ENCODE measurements at regions not wholly inside any gene's neighbourhood (a gene's known extent, or its start where the extent isn't known, plus 50 kb on each side); places are given as distances from the start of the nearest gene placed in this dataset.

DNA sequence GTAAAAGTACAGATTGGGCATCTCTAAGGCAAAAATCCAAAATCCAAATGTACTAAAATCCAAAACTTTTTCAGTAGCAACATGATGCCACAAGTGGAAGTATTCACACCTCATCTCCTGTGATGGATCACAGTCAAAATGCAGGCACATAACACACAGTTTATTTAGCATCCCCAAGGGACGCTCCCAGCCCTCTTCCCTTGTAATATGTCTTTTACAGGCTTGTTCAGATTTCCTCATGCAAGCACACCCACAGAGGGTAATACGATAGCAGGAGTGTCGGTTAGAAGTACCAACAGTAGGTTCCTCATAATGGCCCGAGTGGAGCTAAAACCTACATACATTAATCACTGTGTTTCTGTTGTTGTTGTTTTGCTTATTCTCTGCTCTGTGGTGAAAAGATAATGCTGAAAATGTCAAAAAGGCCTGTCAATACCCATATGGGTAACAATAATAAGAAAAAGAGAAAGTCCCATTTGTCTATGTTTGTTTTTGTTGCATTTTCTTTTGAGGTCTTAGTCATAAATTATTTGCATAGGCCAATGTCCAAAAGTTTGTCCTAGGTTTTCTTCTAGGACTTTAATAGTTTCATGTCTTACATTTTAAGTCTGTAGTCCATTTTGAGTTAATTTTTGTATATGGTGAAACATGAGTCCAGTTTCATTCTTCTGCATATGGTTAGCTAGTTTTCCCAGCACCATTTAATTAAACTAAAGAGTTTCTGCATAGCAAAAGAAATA, 133.1 kb downstream of the LRIG3 start:
- no peak overlapping the region for H3K4me3 ChIP-seq (ENCODE audit: insufficient read length, low read depth)
- no peak for TF ChIP-seq YY1 (IDR thresholded peaks at IDR 0.05; ENCODE audit: insufficient read depth, insufficient read length)
- no peak for TF ChIP-seq ZNF274 (IDR thresholded peaks at IDR 0.05; ENCODE audit: low read depth, low read length)
- no peaks in the 10 kb centered on the region for H3K9me3 ChIP-seq (ENCODE audit: insufficient read depth, low read length)
- no peaks in the 10 kb centered on the region for H3K36me3 ChIP-seq (ENCODE audit: insufficient read depth, insufficient read length, low read length)
- H3K27me3 ChIP-seq (ENCODE audit: insufficient read depth, insufficient read length), result no peaks in the 10 kb centered on the region
- no peak overlapping the region for H3K9ac ChIP-seq (ENCODE audit: insufficient read length, low read depth)
- no peaks in the 10 kb centered on the region for H3K4me1 ChIP-seq (ENCODE audit: insufficient read depth, insufficient read length)
- no peak for DNase-seq (ENCODE audit: low read depth, low spot score)

GRCh38 chr12:58794859-58795258, 125.4 kb downstream of the LRIG3 start:
- no peaks in the 10 kb centered on the region for H3K27me3 ChIP-seq (ENCODE audit: insufficient read depth, insufficient read length)
- TF ChIP-seq ZNF274 (IDR thresholded peaks at IDR 0.05; ENCODE audit: low read depth, low read length), result no peak
- no peak for TF ChIP-seq SUZ12 (IDR thresholded peaks at IDR 0.05; ENCODE audit: extremely low read depth, insufficient read depth, insufficient read length)
- no peak for TF ChIP-seq YY1 (IDR thresholded peaks at IDR 0.05; ENCODE audit: insufficient read depth, insufficient read length)
- no peak overlapping the region for H3K4me3 ChIP-seq (ENCODE audit: insufficient read length, low read depth)
- no peaks in the 10 kb centered on the region for H3K9me3 ChIP-seq (ENCODE audit: insufficient read depth, low read length)
- H3K4me1 ChIP-seq (ENCODE audit: insufficient read depth, insufficient read length), result no peaks in the 10 kb centered on the region
- no peak for DNase-seq (ENCODE audit: low read depth, low spot score)
- H3K36me3 ChIP-seq (ENCODE audit: insufficient read depth, insufficient read length, low read length), result no peaks in the 10 kb centered on the region
- H3K9ac ChIP-seq (ENCODE audit: insufficient read length, low read depth), result no peak overlapping the region

GRCh38 chr12:58795825-58796224, 124.5 kb downstream of the LRIG3 start:
- no peaks in the 10 kb centered on the region for H3K9me3 ChIP-seq (ENCODE audit: insufficient read depth, low read length)
- no peak overlapping the region for H3K4me3 ChIP-seq (ENCODE audit: insufficient read length, low read depth)
- TF ChIP-seq SUZ12 (IDR thresholded peaks at IDR 0.05; ENCODE audit: extremely low read depth, insufficient read depth, insufficient read length) (no peak), YY1 (IDR thresholded peaks at IDR 0.05; ENCODE audit: insufficient read depth, insufficient read length) (no peak), ZNF274 (IDR thresholded peaks at IDR 0.05; ENCODE audit: low read depth, low read length) (no peak)
- no peak overlapping the region for H3K9ac ChIP-seq (ENCODE audit: insufficient read length, low read depth)
- no peak for DNase-seq (ENCODE audit: low read depth, low spot score)
- H3K4me1 ChIP-seq (ENCODE audit: insufficient read depth, insufficient read length), result no peaks in the 10 kb centered on the region
- H3K36me3 ChIP-seq (ENCODE audit: insufficient read depth, insufficient read length, low read length), result no peaks in the 10 kb centered on the region
- H3K27me3 ChIP-seq (ENCODE audit: insufficient read depth, insufficient read length), result no peaks in the 10 kb centered on the region

DNA sequence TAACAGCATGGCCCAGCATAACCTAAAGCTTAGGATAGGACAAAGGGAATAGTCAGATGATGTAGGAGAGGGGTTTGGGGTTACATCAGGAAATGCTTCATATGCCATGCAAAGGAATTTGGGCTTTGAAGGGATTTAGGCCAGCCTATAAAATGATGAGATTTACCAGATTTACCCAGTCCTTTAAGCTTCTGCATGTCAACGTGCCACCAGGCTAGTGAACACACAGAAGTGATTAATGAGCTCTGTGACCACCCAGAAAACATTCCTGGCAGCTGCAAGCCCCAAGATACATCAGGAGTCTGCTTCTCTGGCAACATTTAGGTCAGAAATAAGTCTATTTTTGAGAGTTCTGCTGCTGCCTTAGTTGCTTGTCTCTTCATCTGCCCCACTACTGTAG, 118.3 kb downstream of the LRIG3 start:
- DNase-seq (ENCODE audit: low read depth, low spot score), result no peak
- no peaks in the 10 kb centered on the region for H3K4me1 ChIP-seq (ENCODE audit: insufficient read depth, insufficient read length)
- no peaks in the 10 kb centered on the region for H3K36me3 ChIP-seq (ENCODE audit: insufficient read depth, insufficient read length, low read length)
- H3K9me3 ChIP-seq (ENCODE audit: insufficient read depth, low read length), result no peaks in the 10 kb centered on the region
- TF ChIP-seq ZNF274 (IDR thresholded peaks at IDR 0.05; ENCODE audit: low read depth, low read length) (no peak), YY1 (IDR thresholded peaks at IDR 0.05; ENCODE audit: insufficient read depth, insufficient read length) (no peak), SUZ12 (IDR thresholded peaks at IDR 0.05; ENCODE audit: extremely low read depth, insufficient read depth, insufficient read length) (no peak)
- no peak overlapping the region for H3K4me3 ChIP-seq (ENCODE audit: insufficient read length, low read depth)
- H3K9ac ChIP-seq (ENCODE audit: insufficient read length, low read depth), result no peak overlapping the region
- H3K27me3 ChIP-seq (ENCODE audit: insufficient read depth, insufficient read length), result no peaks in the 10 kb centered on the region

GRCh38 chr12:58803908-58804307, 116.4 kb downstream of the LRIG3 start:
- Histone ChIP-seq H3K4me1 (ENCODE audit: insufficient read depth, insufficient read length) (no peaks in the 10 kb centered on the region), H3K36me3 (ENCODE audit: insufficient read depth, insufficient read length, low read length) (no peaks in the 10 kb centered on the region), H3K27me3 (ENCODE audit: insufficient read depth, insufficient read length) (no peaks in the 10 kb centered on the region), H3K9me3 (ENCODE audit: insufficient read depth, low read length) (no peaks in the 10 kb centered on the region), H3K4me3 (ENCODE audit: insufficient read length, low read depth) (no peak overlapping the region), H3K9ac (ENCODE audit: insufficient read length, low read depth) (no peak overlapping the region)
- TF ChIP-seq ZNF274 (IDR thresholded peaks at IDR 0.05; ENCODE audit: low read depth, low read length) (no peak), YY1 (IDR thresholded peaks at IDR 0.05; ENCODE audit: insufficient read depth, insufficient read length) (no peak), SUZ12 (IDR thresholded peaks at IDR 0.05; ENCODE audit: extremely low read depth, insufficient read depth, insufficient read length) (no peak)
- no peak for DNase-seq (ENCODE audit: low read depth, low spot score)

- H3K9ac ChIP-seq (ENCODE audit: insufficient read length, low read depth), result no peak overlapping the region
- no peaks in the 10 kb centered on the region for H3K9me3 ChIP-seq (ENCODE audit: insufficient read depth, low read length)
- no peak overlapping the region for H3K4me3 ChIP-seq (ENCODE audit: insufficient read length, low read depth)
- TF ChIP-seq ZNF274 (IDR thresholded peaks at IDR 0.05; ENCODE audit: low read depth, low read length), result no peak
- TF ChIP-seq SUZ12 (IDR thresholded peaks at IDR 0.05; ENCODE audit: extremely low read depth, insufficient read depth, insufficient read length), result no peak
- no peak for TF ChIP-seq YY1 (IDR thresholded peaks at IDR 0.05; ENCODE audit: insufficient read depth, insufficient read length)
- no peaks in the 10 kb centered on the region for H3K36me3 ChIP-seq (ENCODE audit: insufficient read depth, insufficient read length, low read length)
- no peaks in the 10 kb centered on the region for H3K4me1 ChIP-seq (ENCODE audit: insufficient read depth, insufficient read length)
- DNase-seq (ENCODE audit: low read depth, low spot score), result no peak
- no peaks in the 10 kb centered on the region for H3K27me3 ChIP-seq (ENCODE audit: insufficient read depth, insufficient read length)
These were observed 115.6 kb downstream of the LRIG3 start for GRCh38 chr12:58804749-58805148.

DNA sequence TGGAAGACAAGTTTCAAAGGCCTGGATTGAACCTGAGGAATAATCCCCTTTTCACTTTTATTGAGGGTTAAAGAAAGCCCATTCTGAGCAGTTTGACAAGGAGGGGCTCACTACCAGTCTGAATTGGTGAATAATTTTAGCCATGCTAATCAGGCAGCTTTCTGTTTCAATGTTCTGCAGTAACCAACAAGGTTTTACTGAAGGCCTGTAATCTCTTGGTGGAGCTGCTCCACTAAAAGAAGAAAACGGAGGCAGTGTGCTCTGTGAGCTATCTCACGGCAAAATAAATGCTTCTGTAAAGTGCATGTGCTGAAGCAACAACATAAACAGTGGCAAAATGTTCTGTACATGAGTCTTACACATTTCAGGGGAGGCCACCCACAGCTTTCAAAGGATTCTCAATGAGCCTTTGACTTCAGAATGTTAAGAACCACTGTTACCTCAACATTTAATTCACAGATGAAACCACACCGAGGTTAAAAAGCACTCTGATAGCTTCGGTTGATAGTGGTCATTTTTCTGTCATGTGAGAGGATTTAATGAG, 111.2 kb downstream of the LRIG3 start:
- Histone ChIP-seq H3K4me3 (ENCODE audit: insufficient read length, low read depth) (no peak overlapping the region), H3K36me3 (ENCODE audit: insufficient read depth, insufficient read length, low read length) (no peaks in the 10 kb centered on the region), H3K27me3 (ENCODE audit: insufficient read depth, insufficient read length) (no peaks in the 10 kb centered on the region), H3K9ac (ENCODE audit: insufficient read length, low read depth) (no peak overlapping the region), H3K9me3 (ENCODE audit: insufficient read depth, low read length) (no peaks in the 10 kb centered on the region), H3K4me1 (ENCODE audit: insufficient read depth, insufficient read length) (no peaks in the 10 kb centered on the region)
- TF ChIP-seq ZNF274 (IDR thresholded peaks at IDR 0.05; ENCODE audit: low read depth, low read length), result no peak
- TF ChIP-seq YY1 (IDR thresholded peaks at IDR 0.05; ENCODE audit: insufficient read depth, insufficient read length), result no peak
- TF ChIP-seq SUZ12 (IDR thresholded peaks at IDR 0.05; ENCODE audit: extremely low read depth, insufficient read depth, insufficient read length), result no peak
- no peak for DNase-seq (ENCODE audit: low read depth, low spot score)
